GM23338 (cell line): ENCODE measurements at regions not wholly inside any gene's neighbourhood (a gene's known extent, or its start where the extent isn't known, plus 50 kb on each side); places are given as distances from the start of the nearest gene placed in this dataset.

Source experiments
- ATAC-seq: fragments of 200-7000 bp; cut with Tn5 transposase; 3 replicates; pipeline ENCODE4 v1.9.1; 2020
- DNase-seq: peaks from one replicate; pipeline ENCODE4 v3.0.0-alpha.2; 2015; ENCODE audit warnings: low spot score
- H2AFZ ChIP-seq: fragments of 200-600 bp; sonication (generic); 2 replicates; pipeline ENCODE4 v1.8.0; 2016; ENCODE audit warnings: antibody characterized with exemption, mild to moderate bottlenecking, moderate library complexity
- H3F3A ChIP-seq: fragments of 200-600 bp; sonication (generic); replicated peaks from 2 replicates; pipeline ENCODE4 v1.8.0; 2017; ENCODE audit warnings: antibody characterized with exemption, mixed run types, low read depth
- H3K27ac ChIP-seq: fragments of 200-600 bp; sonication (generic); 2 replicates; pipeline ENCODE4 v1.6.1; 2016; ENCODE audit warnings: low read depth
- H3K27me3 ChIP-seq: fragments of 200-600 bp; sonication (generic); 2 replicates; pipeline ENCODE4 v1.8.0; 2016; ENCODE audit warnings: mild to moderate bottlenecking, mixed run types, moderate library complexity; ENCODE audit not compliant: insufficient read depth
- H3K36me3 ChIP-seq: fragments of 200-600 bp; sonication (generic); 2 replicates; pipeline ENCODE4 v1.8.0; 2016; ENCODE audit warnings: mild to moderate bottlenecking; ENCODE audit not compliant: insufficient read depth
- H3K4me1 ChIP-seq: fragments of 200-600 bp; sonication (generic); 2 replicates; pipeline ENCODE4 v1.8.0; 2016; ENCODE audit warnings: mild to moderate bottlenecking, moderate library complexity; ENCODE audit not compliant: insufficient read depth
- H3K4me2 ChIP-seq: fragments of 200-600 bp; sonication (generic); 2 replicates; pipeline ENCODE4 v1.7.1; 2017; ENCODE audit warnings: mixed run types
- H3K4me3 ChIP-seq: fragments of 200-600 bp; sonication (generic); 2 replicates; pipeline ENCODE4 v1.6.1; 2016; ENCODE audit warnings: mixed run types
- H3K79me2 ChIP-seq: fragments of 200-600 bp; sonication (generic); replicated peaks from 2 replicates; pipeline ENCODE4 v1.8.0; 2017; ENCODE audit warnings: mild to moderate bottlenecking; ENCODE audit not compliant: insufficient read depth
- H3K9me2 ChIP-seq: fragments of 200-600 bp; sonication (generic); 2 replicates; pipeline ENCODE4 v1.8.0; 2017; ENCODE audit not compliant: insufficient read depth
- H4K20me1 ChIP-seq: fragments of 200-600 bp; sonication (generic); replicated peaks from 2 replicates; pipeline ENCODE4 v1.8.0; 2017; ENCODE audit warnings: mild to moderate bottlenecking; ENCODE audit not compliant: insufficient read depth
- H3K27ac Mint-ChIP-seq: 2 replicates; pipeline ENCODE4 v1.8.0; 2020; ENCODE audit warnings: inconsistent platforms, mild to moderate bottlenecking, moderate library complexity, mixed read lengths
- H3K27me3 Mint-ChIP-seq: 3 replicates; pipeline ENCODE4 v1.8.0; 2022; ENCODE audit warnings: low read depth, mild to moderate bottlenecking, moderate library complexity, mixed read lengths, inconsistent platforms; ENCODE audit not compliant: insufficient read depth, poor library complexity
- H3K36me3 Mint-ChIP-seq: 3 replicates; pipeline ENCODE4 v1.8.0; 2021; ENCODE audit warnings: low read depth, mild to moderate bottlenecking, inconsistent platforms, moderate library complexity, mixed read lengths
- H3K4me1 Mint-ChIP-seq: 3 replicates; pipeline ENCODE4 v1.8.0; 2020; ENCODE audit warnings: mild to moderate bottlenecking, inconsistent platforms, mixed read lengths
- H3K4me3 Mint-ChIP-seq: 3 replicates; pipeline ENCODE4 v1.8.0; 2021; ENCODE audit warnings: moderate library complexity, mild to moderate bottlenecking, inconsistent platforms, mixed read lengths
- H3K9me3 Mint-ChIP-seq: 3 replicates; pipeline ENCODE4 v1.8.0; 2020; ENCODE audit warnings: moderate library complexity, mild to moderate bottlenecking, inconsistent platforms, mixed read lengths
- CREB1 ChIP-seq: fragments of 250-450 bp; sonication (Bioruptor Pico); IDR thresholded peaks from 2 replicates; pipeline ENCODE4 v1.5.0; 2020; ENCODE audit warnings: low read depth, mild to moderate bottlenecking, moderate library complexity
- CTCF ChIP-seq, 2 experiments: fragments of 200-600 bp in 1 of 2; sonication (generic) in 1 of 2; conservative IDR thresholded peaks; 2 replicates each; pipeline versions ENCODE4 v1.5.1 to v1.6.1; 2016 to 2017; ENCODE audit warnings: antibody characterized with exemption in 2 of 2, low read depth in 2 of 2, mild to moderate bottlenecking in 2 of 2, moderate library complexity in 1 of 2
- EZH2 ChIP-seq: fragments of 200-600 bp; sonication (generic); IDR thresholded peaks from one replicate; pipeline ENCODE4 v1.8.0; 2017; ENCODE audit warnings: antibody characterized with exemption, mild to moderate bottlenecking, low read depth; ENCODE audit not compliant: unreplicated experiment
- EZH2phosphoT487 ChIP-seq: fragments of 200-600 bp; sonication (generic); IDR thresholded peaks from one replicate; pipeline ENCODE4 v1.8.1; 2018; ENCODE audit warnings: antibody characterized with exemption; ENCODE audit not compliant: unreplicated experiment
- JUNB ChIP-seq: IDR thresholded peaks from one replicate; pipeline ENCODE4 v1.6.1; 2016; ENCODE audit warnings: antibody characterized with exemption; ENCODE audit not compliant: unreplicated experiment
- NANOG ChIP-seq: IDR thresholded peaks from 2 replicates; pipeline ENCODE4 v1.6.1; 2016; ENCODE audit warnings: antibody characterized with exemption, borderline replicate concordance
- POLR2AphosphoS5 ChIP-seq: IDR thresholded peaks from 2 replicates; pipeline ENCODE4 v1.6.1; 2016; ENCODE audit warnings: antibody characterized with exemption, low read depth
- REST ChIP-seq: IDR thresholded peaks from one replicate; pipeline ENCODE4 v1.6.1; 2018; ENCODE audit warnings: antibody characterized with exemption; ENCODE audit not compliant: unreplicated experiment
- STAT1 ChIP-seq: IDR thresholded peaks from one replicate; pipeline ENCODE4 v1.6.1; 2016; ENCODE audit warnings: antibody characterized with exemption; ENCODE audit not compliant: unreplicated experiment
- ZNF114 ChIP-seq: fragments of 250-450 bp; sonication (Bioruptor Pico); IDR thresholded peaks from 2 replicates; pipeline ENCODE4 v1.5.0; 2020; ENCODE audit warnings: mild to moderate bottlenecking, moderate library complexity
- ZNF331 ChIP-seq: fragments of 250-450 bp; sonication (Bioruptor Pico); IDR thresholded peaks from 2 replicates; pipeline ENCODE4 v1.5.0; 2020; ENCODE audit warnings: low read depth, mild to moderate bottlenecking, moderate library complexity
- ZNF462 ChIP-seq: fragments of 250-450 bp; sonication (Bioruptor Pico); IDR thresholded peaks from 2 replicates; pipeline ENCODE4 v1.5.0; 2020; ENCODE audit warnings: mild to moderate bottlenecking, moderate library complexity
- TF ChIP-seq, protein P1 (sequence below): IDR thresholded peaks from 2 replicates; pipeline ENCODE4 v1.6.1; 2016; ENCODE audit warnings: antibody characterized with exemption

GRCh38 chr18:67600181-67601180 lies 84.0 kb upstream of the DSEL start:
- no peak overlapping the region for H3K4me3 Mint-ChIP-seq
- no peak overlapping the region for H3K27ac Mint-ChIP-seq
- Histone ChIP-seq H2AFZ (no peak overlapping the region), H4K20me1 (no peaks in the 10 kb centered on the region), H3K36me3 (no peaks in the 10 kb centered on the region), H3K27ac (no peak overlapping the region), H3K4me3 (no peak overlapping the region), H3K79me2 (no peaks in the 10 kb centered on the region), H3F3A (no peaks in the 10 kb centered on the region), H3K4me1 (no peaks in the 10 kb centered on the region), H3K4me2 (no peak overlapping the region), H3K27me3 (no peaks in the 10 kb centered on the region), H3K9me2 (peaks cover 7% of the 10 kb centered on the region; the same call in 1 of the 2 replicates)
- peaks cover 4% of the 10 kb centered on the region; the same call in 2 of the 3 replicates for H3K4me1 Mint-ChIP-seq
- ATAC-seq (no peak), DNase-seq (no peak)
- peaks cover 47% of the 10 kb centered on the region for H3K9me3 Mint-ChIP-seq
- peaks cover 4% of the 10 kb centered on the region for H3K27me3 Mint-ChIP-seq
- TF ChIP-seq, protein P1, sequence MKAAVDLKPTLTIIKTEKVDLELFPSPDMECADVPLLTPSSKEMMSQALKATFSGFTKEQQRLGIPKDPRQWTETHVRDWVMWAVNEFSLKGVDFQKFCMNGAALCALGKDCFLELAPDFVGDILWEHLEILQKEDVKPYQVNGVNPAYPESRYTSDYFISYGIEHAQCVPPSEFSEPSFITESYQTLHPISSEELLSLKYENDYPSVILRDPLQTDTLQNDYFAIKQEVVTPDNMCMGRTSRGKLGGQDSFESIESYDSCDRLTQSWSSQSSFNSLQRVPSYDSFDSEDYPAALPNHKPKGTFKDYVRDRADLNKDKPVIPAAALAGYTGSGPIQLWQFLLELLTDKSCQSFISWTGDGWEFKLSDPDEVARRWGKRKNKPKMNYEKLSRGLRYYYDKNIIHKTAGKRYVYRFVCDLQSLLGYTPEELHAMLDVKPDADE: no peak
- TF ChIP-seq ZNF114 (no peak), STAT1 (no peak), CTCF (conservative IDR thresholded peaks at IDR 0.05; ENCODE audit: low read depth in 2 of 2) (no peak), CREB1 (CRISPR knock-in tag) (no peak), JUNB (no peak), EZH2 (no peak), ZNF331 (no peak), ZNF462 (CRISPR knock-in tag) (no peak), POLR2AphosphoS5 (no peak), REST (no peak), EZH2phosphoT487 (no peak), NANOG (no peak)
- peaks cover 45% of the 10 kb centered on the region for H3K36me3 Mint-ChIP-seq
